Gastroesophageal sphincter (tissue), 4 donors: ENCODE measurements at regions not wholly inside any gene's neighbourhood (a gene's known extent, or its start where the extent isn't known, plus 50 kb on each side); places are given as distances from the start of the nearest gene placed in this dataset.

ENCODE experiments used
- ATAC-seq: fragments of 150-250 bp; one replicate; pipeline ENCODE4 v1.9.1; 2016; ENCODE audit warnings: mild to moderate bottlenecking, moderate library complexity
- H3K27ac ChIP-seq, 4 donors: fragments of 200-600 bp; sonication (generic) in 3 of 4; 1 replicate in 3 of 4; 2 replicates in 1 of 4; pipeline ENCODE4 v1.5.1; 2016 to 2019
- H3K27me3 ChIP-seq: fragments of 200-600 bp; sonication (generic); one replicate; pipeline ENCODE4 v1.5.1; 2019
- H3K36me3 ChIP-seq, 2 donors: fragments of 200-600 bp; sonication (generic); one replicate each; pipeline ENCODE4 v1.5.1; 2019; ENCODE audit warnings: control low read depth in 1 of 2
- H3K4me1 ChIP-seq, 3 donors: fragments of 200-600 bp; sonication (generic); 1 replicate in 2 of 3; 2 replicates in 1 of 3; pipeline ENCODE4 v1.5.1; 2016 to 2019; ENCODE audit warnings: control low read depth in 2 of 3
- H3K4me3 ChIP-seq, 2 donors: fragments of 200-600 bp; sonication (generic); one replicate each; pipeline ENCODE4 v1.5.1; 2019; ENCODE audit warnings: mild to moderate bottlenecking in 1 of 2, moderate library complexity in 1 of 2
- H3K9me3 ChIP-seq, 3 donors: fragments of 200-600 bp; sonication (generic); one replicate each; pipeline ENCODE4 v1.5.1; 2017 to 2019; ENCODE audit warnings: control low read depth in 2 of 3
- CTCF ChIP-seq, 4 experiments: fragments of 200-600 bp in 2 of 4; fragments of 450-650 bp in 2 of 4; sonication (generic) in 1 of 4; IDR thresholded peaks; one replicate each; pipeline ENCODE4 v1.5.1; 2017 to 2019; ENCODE audit warnings: antibody characterized with exemption in 4 of 4, mild to moderate bottlenecking in 2 of 4, moderate library complexity in 2 of 4
- EP300 ChIP-seq: sonication (generic); formaldehyde crosslinking; IDR thresholded peaks from one replicate; pipeline ENCODE4 v1.6.1; 2017; ENCODE audit warnings: antibody characterized with exemption, mild to moderate bottlenecking
- POLR2A ChIP-seq, 2 donors: fragments of 450-650 bp; IDR thresholded peaks; one replicate each; pipeline ENCODE4 v1.6.1; 2017; ENCODE audit warnings: antibody characterized with exemption in 2 of 2, mild to moderate bottlenecking in 2 of 2, moderate library complexity in 1 of 2
- POLR2AphosphoS5 ChIP-seq: sonication (generic); formaldehyde crosslinking; IDR thresholded peaks from one replicate; pipeline ENCODE4 v1.6.1; 2017; ENCODE audit warnings: antibody characterized with exemption
- WGBS, 2 donors: methylation state at CpG; one replicate each; pipeline ENCODE4 v1.1.5; 2018; ENCODE audit warnings: low coverage in 1 of 2; 5-methylcytosine and 5-hydroxymethylcytosine counted together

GRCh38 chrX:9357518-9358114 is 107.2 kb upstream of the TBL1X start:
- no peak overlapping the region for H3K27ac ChIP-seq
- no peaks in the 10 kb centered on the region for H3K9me3 ChIP-seq
- no peak for ATAC-seq
- H3K4me3 ChIP-seq = no peak overlapping the region
- peaks cover 0 to 6% (median 0%) of the 10 kb centered on the region in 3 donors for H3K4me1 ChIP-seq
- 77 to 92% methylated on average over 4 to 6 of the region's 7 CpGs for WGBS, 2 donors
- H3K36me3 ChIP-seq = no peaks in the 10 kb centered on the region
- TF ChIP-seq POLR2A (IDR thresholded peaks at IDR 0.05) (no peak), EP300 (no peak), CTCF (IDR thresholded peaks at IDR 0.05) (no peak), POLR2AphosphoS5 (no peak)
- H3K27me3 ChIP-seq = no peaks in the 10 kb centered on the region

- no peak overlapping the region for H3K27ac ChIP-seq
- TF ChIP-seq POLR2AphosphoS5 (no peak), POLR2A (IDR thresholded peaks at IDR 0.05) (no peak), CTCF (IDR thresholded peaks at IDR 0.05) (no peak), EP300 (no peak)
- no peaks in the 10 kb centered on the region for H3K36me3 ChIP-seq
- H3K27me3 ChIP-seq = no peaks in the 10 kb centered on the region
- H3K4me3 ChIP-seq = no peak overlapping the region
- 60 to 87% methylated on average over 1 to 10 of the region's 13 CpGs for WGBS, 2 donors
- no peaks in the 10 kb centered on the region for H3K4me1 ChIP-seq
- no peaks in the 10 kb centered on the region for H3K9me3 ChIP-seq
- no peak for ATAC-seq
These were observed 102.4 kb upstream of the TBL1X start for GRCh38 chrX:9362363-9362928.

- H3K27me3 ChIP-seq = no peaks in the 10 kb centered on the region
- no peaks in the 10 kb centered on the region for H3K36me3 ChIP-seq
- TF ChIP-seq EP300 = no peak
- no peak for TF ChIP-seq POLR2A (IDR thresholded peaks at IDR 0.05)
- TF ChIP-seq CTCF (IDR thresholded peaks at IDR 0.05) = no peak
- no peak for TF ChIP-seq POLR2AphosphoS5
- no peaks in the 10 kb centered on the region for H3K4me1 ChIP-seq
- H3K9me3 ChIP-seq = no peaks in the 10 kb centered on the region
- WGBS, 2 donors = 83 to 88% methylated on average over 1 to 2 of the region's 2 CpGs
- no peak overlapping the region for H3K27ac ChIP-seq
- no peak overlapping the region for H3K4me3 ChIP-seq
- no peak for ATAC-seq
These were observed 97.4 kb upstream of the TBL1X start for GRCh38 chrX:9367421-9367820.

GRCh38 chrX:9368262-9368661 is 96.6 kb upstream of the TBL1X start:
- no CpG with 5 or more reads among the region's 6 CpGs for WGBS, 2 donors
- Histone ChIP-seq H3K27me3 (no peaks in the 10 kb centered on the region), H3K4me1 (no peaks in the 10 kb centered on the region), H3K4me3 (no peak overlapping the region), H3K36me3 (no peaks in the 10 kb centered on the region), H3K9me3 (no peaks in the 10 kb centered on the region), H3K27ac (no peak overlapping the region)
- no peak for ATAC-seq
- TF ChIP-seq POLR2A (IDR thresholded peaks at IDR 0.05) = no peak
- TF ChIP-seq POLR2AphosphoS5 = no peak
- TF ChIP-seq EP300 = no peak
- no peak for TF ChIP-seq CTCF (IDR thresholded peaks at IDR 0.05)

- Histone ChIP-seq H3K27ac (no peak overlapping the region), H3K9me3 (no peaks in the 10 kb centered on the region), H3K36me3 (no peaks in the 10 kb centered on the region), H3K4me1 (no peaks in the 10 kb centered on the region), H3K4me3 (no peak overlapping the region), H3K27me3 (no peaks in the 10 kb centered on the region)
- ATAC-seq = no peak
- 60 to 93% methylated on average over 1 to 3 of the region's 10 CpGs for WGBS, 2 donors
- TF ChIP-seq POLR2AphosphoS5 (no peak), CTCF (IDR thresholded peaks at IDR 0.05) (no peak), POLR2A (IDR thresholded peaks at IDR 0.05) (no peak), EP300 (no peak)
These were observed 95.0 kb upstream of the TBL1X start for GRCh38 chrX:9369802-9370291.
